GM12801 (cell line): ENCODE measurements at regions not wholly inside any gene's neighbourhood (a gene's known extent, or its start where the extent isn't known, plus 50 kb on each side); places are given as distances from the start of the nearest gene placed in this dataset.

Experiments
- TF ChIP-seq, protein P1 (sequence below): IDR thresholded peaks from one replicate; pipeline ENCODE4 v1.5.1; 2011; ENCODE audit warnings: control low read depth; ENCODE audit not compliant: insufficient read length; ENCODE audit errors: extremely low read depth

- TF ChIP-seq, protein P1, sequence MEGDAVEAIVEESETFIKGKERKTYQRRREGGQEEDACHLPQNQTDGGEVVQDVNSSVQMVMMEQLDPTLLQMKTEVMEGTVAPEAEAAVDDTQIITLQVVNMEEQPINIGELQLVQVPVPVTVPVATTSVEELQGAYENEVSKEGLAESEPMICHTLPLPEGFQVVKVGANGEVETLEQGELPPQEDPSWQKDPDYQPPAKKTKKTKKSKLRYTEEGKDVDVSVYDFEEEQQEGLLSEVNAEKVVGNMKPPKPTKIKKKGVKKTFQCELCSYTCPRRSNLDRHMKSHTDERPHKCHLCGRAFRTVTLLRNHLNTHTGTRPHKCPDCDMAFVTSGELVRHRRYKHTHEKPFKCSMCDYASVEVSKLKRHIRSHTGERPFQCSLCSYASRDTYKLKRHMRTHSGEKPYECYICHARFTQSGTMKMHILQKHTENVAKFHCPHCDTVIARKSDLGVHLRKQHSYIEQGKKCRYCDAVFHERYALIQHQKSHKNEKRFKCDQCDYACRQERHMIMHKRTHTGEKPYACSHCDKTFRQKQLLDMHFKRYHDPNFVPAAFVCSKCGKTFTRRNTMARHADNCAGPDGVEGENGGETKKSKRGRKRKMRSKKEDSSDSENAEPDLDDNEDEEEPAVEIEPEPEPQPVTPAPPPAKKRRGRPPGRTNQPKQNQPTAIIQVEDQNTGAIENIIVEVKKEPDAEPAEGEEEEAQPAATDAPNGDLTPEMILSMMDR, result no peak
Measured at GRCh38 chr16:17817943-17818342, 347.2 kb upstream of the XYLT1 start.

DNA sequence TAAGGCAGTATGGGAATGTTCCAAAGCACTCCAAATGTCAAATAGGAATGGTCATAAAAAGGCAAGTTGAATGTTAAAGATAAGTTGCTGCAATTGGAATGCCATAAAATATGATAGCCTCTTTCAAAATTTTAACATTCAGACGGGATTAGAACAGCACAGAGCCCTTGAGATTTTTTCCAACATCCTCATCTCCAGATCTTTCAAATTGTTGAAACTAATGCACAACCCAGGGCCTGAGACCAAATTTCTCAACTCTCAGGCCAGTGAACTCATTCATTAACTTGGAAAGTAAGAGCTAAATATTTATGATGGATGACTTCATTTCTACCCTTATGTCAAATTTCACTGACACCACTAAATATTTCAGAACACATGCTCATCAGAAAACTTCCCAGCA is 346.5 kb upstream of the XYLT1 start:
- TF ChIP-seq, protein P1, result no peak

GRCh38 chr16:17812771-17813170 is 342.0 kb upstream of the XYLT1 start:
- TF ChIP-seq, protein P1, result no peak

GRCh38 chr16:17804857-17805256 is 334.1 kb upstream of the XYLT1 start:
- TF ChIP-seq, protein P1, result no peak

DNA sequence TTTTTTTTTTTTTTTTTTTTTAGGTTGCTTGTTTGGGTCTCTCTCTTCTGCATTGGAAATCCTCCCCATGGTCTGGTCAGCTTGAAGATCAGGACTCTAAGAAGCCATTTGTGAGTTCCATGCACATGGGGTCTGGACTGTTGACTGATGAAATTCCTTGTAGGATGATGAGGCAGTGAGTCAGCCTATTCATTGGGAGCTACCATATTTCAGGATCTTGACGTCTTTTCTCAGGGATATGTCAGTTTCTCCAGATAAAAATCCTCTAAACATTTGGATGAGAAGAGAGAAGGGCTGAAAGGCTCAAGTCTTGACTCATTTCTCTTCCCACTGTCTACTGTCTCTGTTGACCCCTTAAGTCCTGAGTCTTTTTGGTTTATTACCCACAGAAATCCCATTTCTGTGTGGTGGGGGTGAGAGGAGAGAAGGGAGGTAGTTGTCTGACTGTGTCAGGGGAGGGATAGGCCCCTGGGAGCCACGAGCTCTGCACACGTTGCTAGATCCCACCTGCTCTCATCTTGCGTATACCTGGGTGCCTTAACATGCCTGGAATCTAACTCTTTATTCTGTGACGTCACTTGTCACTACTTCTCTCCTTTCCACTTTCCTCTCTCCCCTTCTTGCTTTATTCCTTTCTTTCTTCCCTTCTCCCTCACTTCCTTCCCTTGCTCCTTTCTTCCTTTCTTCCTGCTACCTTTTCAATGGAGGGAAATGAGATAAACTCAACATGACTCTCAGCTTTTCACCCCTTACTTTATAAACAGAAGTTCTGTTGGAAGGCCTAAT is 333.1 kb upstream of the XYLT1 start:
- TF ChIP-seq, protein P1, result no peak

DNA sequence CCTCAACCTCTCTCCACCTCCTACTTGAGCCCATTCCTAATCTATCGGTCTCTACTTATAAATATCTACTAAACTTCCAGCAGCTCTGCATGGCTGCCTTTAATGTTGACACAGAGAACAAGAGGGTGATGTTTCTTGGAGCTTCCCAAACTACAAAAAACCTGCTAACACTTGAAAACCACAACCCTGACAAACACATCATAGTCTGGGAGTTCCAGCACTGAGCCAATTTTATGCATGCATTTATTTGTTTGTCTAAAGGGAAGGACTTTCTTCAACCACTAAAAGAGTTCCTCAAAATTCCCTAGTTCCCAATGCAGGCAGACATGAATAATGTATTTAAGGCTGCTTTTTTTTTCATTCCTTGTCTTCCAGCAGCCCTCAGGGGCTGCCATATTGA is 331.8 kb upstream of the XYLT1 start:
- TF ChIP-seq, protein P1, result no peak

- TF ChIP-seq, protein P1, result no peak
Measured at GRCh38 chr16:17801068-17801467, 330.3 kb upstream of the XYLT1 start.
